GM13977 (cell line): ENCODE measurements at regions not wholly inside any gene's neighbourhood (a gene's known extent, or its start where the extent isn't known, plus 50 kb on each side); places are given as distances from the start of the nearest gene placed in this dataset.
"Not testable (repeated sequence)": the region's sequence is repeated elsewhere in the genome, so short reads cannot be mapped to it uniquely, and the experiment has no call there.

Experiments
- DNase-seq: peaks from one replicate; pipeline ENCODE4 v3.0.0; 2012; ENCODE audit warnings: low spot score
- in situ Hi-C: fragments of 300-500 bp; cut with MboI; formaldehyde crosslinking; loops from one replicate; pipeline ENCODE4 v1.12.0; 2022; ENCODE audit warnings: low sequenced_read_pairs, low pct_unique_long_range_greater_than_20kb, mixed read lengths, inconsistent platforms; ENCODE audit not compliant: unreplicated experiment

- in situ Hi-C loops, DNase-seq: not testable (repeated sequence)
Measured at GRCh38 chr16:29179401-29180205, 194.8 kb downstream of the LAT start.

- DNase-seq, in situ Hi-C loops: not testable (repeated sequence)
Measured at GRCh38 chr16:29177888-29178726, 193.3 kb downstream of the LAT start.

- in situ Hi-C loops, DNase-seq: not testable (repeated sequence)
Measured at GRCh38 chr16:29177203-29177887, 192.5 kb downstream of the LAT start.

- DNase-seq, in situ Hi-C loops: not testable (repeated sequence)
Measured at GRCh38 chr16:29176822-29177202, 192.0 kb downstream of the LAT start.

GRCh38 chr16:29176154-29176470 is 191.3 kb downstream of the LAT start:
- in situ Hi-C loops, DNase-seq: not testable (repeated sequence)

- DNase-seq, in situ Hi-C loops: not testable (repeated sequence)
Measured at GRCh38 chr16:29175411-29176153, 190.7 kb downstream of the LAT start.

- in situ Hi-C loops, DNase-seq: not testable (repeated sequence)
Measured at GRCh38 chr16:29173371-29174305, 188.8 kb downstream of the LAT start.

GRCh38 chr16:29172098-29172724 is 187.4 kb downstream of the LAT start:
- DNase-seq, in situ Hi-C loops: not testable (repeated sequence)

GRCh38 chr16:29171296-29171695 is 186.4 kb downstream of the LAT start:
- in situ Hi-C loops, DNase-seq: not testable (repeated sequence)

- in situ Hi-C loops: not testable (repeated sequence)
Measured at GRCh38 chr16:29170393-29171119, 185.7 kb downstream of the LAT start.

GRCh38 chr16:29169295-29169994 is 184.6 kb downstream of the LAT start:
- DNase-seq, in situ Hi-C loops: not testable (repeated sequence)

More at GRCh38 chr16:29170393-29171119, 185.7 kb downstream of the LAT start:
- not testable (repeated sequence) for DNase-seq

GRCh38 chr16:29168515-29169259 is 183.8 kb downstream of the LAT start:
- in situ Hi-C loops, DNase-seq: not testable (repeated sequence)

- DNase-seq, in situ Hi-C loops: not testable (repeated sequence)
Measured at GRCh38 chr16:29164442-29165089, 179.7 kb downstream of the LAT start.

- DNase-seq, in situ Hi-C loops: not testable (repeated sequence)
Measured at GRCh38 chr16:29160171-29160570, 175.3 kb downstream of the LAT start.
